Neuron (in vitro differentiated cells): ENCODE measurements at regions not wholly inside any gene's neighbourhood (a gene's known extent, or its start where the extent isn't known, plus 50 kb on each side); places are given as distances from the start of the nearest gene placed in this dataset.

ENCODE experiments used
- H2AFZ ChIP-seq: one replicate; pipeline ENCODE4 v1.6.1; 2013; ENCODE audit warnings: low read depth, mild to moderate bottlenecking, inconsistent platforms, low read length, moderate library complexity
- H3K27me3 ChIP-seq: one replicate; pipeline ENCODE4 v1.6.1; 2013; ENCODE audit warnings: low read length; ENCODE audit not compliant: insufficient read depth
- H3K36me3 ChIP-seq: one replicate; pipeline ENCODE4 v1.6.1; 2013; ENCODE audit warnings: low read length; ENCODE audit not compliant: insufficient read depth
- H3K4me1 ChIP-seq: one replicate; pipeline ENCODE4 v1.6.1; 2013; ENCODE audit warnings: low read length; ENCODE audit not compliant: insufficient read depth
- H3K4me3 ChIP-seq: 2 replicates; pipeline ENCODE4 v1.5.1; 2013; ENCODE audit warnings: mild to moderate bottlenecking, low read length, moderate library complexity
- H3K9me3 ChIP-seq: one replicate; pipeline ENCODE4 v1.6.1; 2013; ENCODE audit warnings: low read length

GRCh38 chrX:39709812-39710211 is 387.9 kb downstream of the BCOR start:
- Histone ChIP-seq H3K9me3 (no peaks in the 10 kb centered on the region), H2AFZ (no peak overlapping the region), H3K4me3 (no peak overlapping the region), H3K4me1 (no peaks in the 10 kb centered on the region), H3K36me3 (no peaks in the 10 kb centered on the region), H3K27me3 (peaks cover 3% of the 10 kb centered on the region)

DNA sequence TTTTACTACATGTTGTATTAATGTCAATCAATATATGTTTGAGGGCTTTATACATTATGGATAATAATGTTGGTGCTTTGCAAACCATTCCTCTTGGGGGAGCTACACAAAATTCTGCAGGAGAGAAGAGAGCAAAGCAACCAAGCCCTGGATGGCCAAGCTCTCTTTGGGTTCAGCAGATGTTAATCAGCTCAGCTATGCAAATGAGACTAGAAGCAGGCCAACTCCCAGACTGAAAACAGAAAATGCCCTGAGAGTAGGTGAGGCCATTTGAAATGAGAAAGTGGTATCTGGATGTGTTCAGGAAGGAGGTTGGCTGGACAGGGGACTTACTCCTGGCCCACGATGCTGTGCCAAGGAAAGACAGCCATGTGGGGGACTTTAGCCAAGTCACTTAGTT is 387.0 kb downstream of the BCOR start:
- no peak overlapping the region for H2AFZ ChIP-seq
- H3K27me3 ChIP-seq: peaks cover 6% of the 10 kb centered on the region
- H3K4me1 ChIP-seq: no peaks in the 10 kb centered on the region
- no peaks in the 10 kb centered on the region for H3K36me3 ChIP-seq
- no peak overlapping the region for H3K4me3 ChIP-seq
- H3K9me3 ChIP-seq: no peaks in the 10 kb centered on the region

GRCh38 chrX:39714471-39714870 is 383.3 kb downstream of the BCOR start:
- H2AFZ ChIP-seq: no peak overlapping the region
- peaks cover 4% of the 10 kb centered on the region for H3K27me3 ChIP-seq
- H3K36me3 ChIP-seq: no peaks in the 10 kb centered on the region
- H3K4me1 ChIP-seq: peaks cover 3% of the 10 kb centered on the region
- no peaks in the 10 kb centered on the region for H3K9me3 ChIP-seq
- no peak overlapping the region for H3K4me3 ChIP-seq

DNA sequence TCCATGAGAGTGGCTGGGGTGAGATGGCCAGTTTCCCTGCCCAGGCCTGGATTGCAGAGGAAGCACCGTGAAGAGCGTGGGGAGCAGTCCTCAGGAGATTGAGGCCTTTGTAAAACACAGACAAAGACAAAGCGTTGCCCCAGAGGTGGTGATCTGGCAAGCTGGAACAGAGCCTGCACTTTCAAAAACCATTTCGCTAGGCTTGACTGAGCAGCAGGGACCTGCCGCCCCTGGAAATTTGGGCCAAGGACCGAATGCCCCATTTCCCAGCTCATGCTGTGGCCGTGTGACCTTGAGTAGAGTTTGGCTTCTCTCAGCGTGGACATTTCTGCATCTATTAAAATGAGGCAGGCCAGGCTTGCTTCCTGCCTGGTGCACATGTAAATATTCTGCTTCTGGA is 381.4 kb downstream of the BCOR start:
- peaks cover 4% of the 10 kb centered on the region for H3K27me3 ChIP-seq
- H3K36me3 ChIP-seq: no peaks in the 10 kb centered on the region
- peaks cover 3% of the 10 kb centered on the region for H3K4me1 ChIP-seq
- H2AFZ ChIP-seq: no peak overlapping the region
- H3K4me3 ChIP-seq: no peak overlapping the region
- no peaks in the 10 kb centered on the region for H3K9me3 ChIP-seq

- Histone ChIP-seq H3K4me1 (peaks cover 3% of the 10 kb centered on the region), H3K36me3 (no peaks in the 10 kb centered on the region), H3K9me3 (no peaks in the 10 kb centered on the region), H2AFZ (no peak overlapping the region), H3K27me3 (peaks cover 4% of the 10 kb centered on the region), H3K4me3 (no peak overlapping the region)
These were observed 380.8 kb downstream of the BCOR start for GRCh38 chrX:39716802-39717540.

GRCh38 chrX:39718981-39719380 is 378.8 kb downstream of the BCOR start:
- Histone ChIP-seq H3K36me3 (no peaks in the 10 kb centered on the region), H2AFZ (no peak overlapping the region), H3K9me3 (no peaks in the 10 kb centered on the region), H3K27me3 (peaks cover 7% of the 10 kb centered on the region), H3K4me3 (no peak overlapping the region), H3K4me1 (peaks cover 3% of the 10 kb centered on the region)

DNA sequence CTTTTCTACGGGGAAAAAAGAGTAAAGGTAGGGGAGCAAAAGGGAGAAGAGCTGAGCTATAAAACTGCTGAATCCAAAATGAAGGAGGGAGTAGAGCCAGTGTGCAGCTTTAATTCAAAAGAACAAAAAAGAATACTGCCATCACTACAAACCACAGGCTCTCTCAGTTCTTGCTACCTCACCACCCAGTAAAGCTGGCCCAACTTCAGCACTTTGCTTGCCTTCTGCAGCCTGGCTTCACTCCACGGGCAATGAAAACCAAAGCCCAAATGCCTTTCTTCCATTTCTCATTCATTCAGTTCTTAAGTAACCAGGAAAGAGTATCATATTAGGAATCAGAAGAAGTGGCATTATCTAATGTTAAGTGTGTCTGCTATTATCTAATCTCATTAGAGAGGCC is 376.8 kb downstream of the BCOR start:
- Histone ChIP-seq H3K4me3 (no peak overlapping the region), H3K9me3 (no peaks in the 10 kb centered on the region), H3K36me3 (no peaks in the 10 kb centered on the region), H2AFZ (no peak overlapping the region), H3K4me1 (peaks cover 3% of the 10 kb centered on the region), H3K27me3 (peaks cover 7% of the 10 kb centered on the region)

DNA sequence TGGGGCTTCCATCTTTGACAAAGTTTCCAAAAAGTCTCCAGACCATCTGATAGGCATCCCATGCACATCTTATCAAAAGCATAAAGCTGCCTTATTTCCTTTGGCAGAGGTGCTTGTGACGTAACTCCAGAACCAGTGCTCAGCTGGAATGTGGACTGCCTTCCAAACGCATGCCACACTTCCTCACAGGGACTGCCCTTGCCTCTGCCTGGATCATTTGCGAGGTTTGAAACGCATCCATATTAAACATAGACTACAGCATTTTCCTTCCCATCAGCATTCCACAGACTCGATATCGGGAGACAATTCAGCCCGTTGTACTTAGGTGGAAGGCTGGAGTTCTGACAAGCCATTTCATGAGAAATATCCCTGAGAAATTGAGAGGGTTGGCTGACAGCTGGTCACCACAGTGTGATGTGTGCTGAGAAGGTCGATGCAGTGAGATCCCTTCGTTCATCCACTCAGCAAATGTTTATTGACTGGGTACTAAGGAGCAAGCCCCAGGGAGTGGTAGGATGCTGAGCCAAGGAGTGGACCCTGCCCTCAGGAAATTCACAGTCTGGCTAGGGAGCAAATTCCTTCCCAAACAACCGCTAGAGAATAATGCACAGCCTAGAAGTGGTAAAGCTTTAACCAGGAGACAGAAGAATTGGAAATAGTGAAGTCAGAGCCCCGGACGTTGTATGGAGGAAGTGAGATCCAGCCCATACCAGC is 376.0 kb downstream of the BCOR start:
- Histone ChIP-seq H3K4me3 (no peak overlapping the region), H2AFZ (no peak overlapping the region), H3K4me1 (peaks cover 3% of the 10 kb centered on the region), H3K36me3 (no peaks in the 10 kb centered on the region), H3K9me3 (no peaks in the 10 kb centered on the region), H3K27me3 (peaks cover 12% of the 10 kb centered on the region)

- Histone ChIP-seq H3K4me1 (no peaks in the 10 kb centered on the region), H2AFZ (no peak overlapping the region), H3K9me3 (no peaks in the 10 kb centered on the region), H3K36me3 (no peaks in the 10 kb centered on the region), H3K27me3 (peaks cover 16% of the 10 kb centered on the region), H3K4me3 (no peak overlapping the region)
These were observed 373.2 kb downstream of the BCOR start for GRCh38 chrX:39724544-39724943.

DNA sequence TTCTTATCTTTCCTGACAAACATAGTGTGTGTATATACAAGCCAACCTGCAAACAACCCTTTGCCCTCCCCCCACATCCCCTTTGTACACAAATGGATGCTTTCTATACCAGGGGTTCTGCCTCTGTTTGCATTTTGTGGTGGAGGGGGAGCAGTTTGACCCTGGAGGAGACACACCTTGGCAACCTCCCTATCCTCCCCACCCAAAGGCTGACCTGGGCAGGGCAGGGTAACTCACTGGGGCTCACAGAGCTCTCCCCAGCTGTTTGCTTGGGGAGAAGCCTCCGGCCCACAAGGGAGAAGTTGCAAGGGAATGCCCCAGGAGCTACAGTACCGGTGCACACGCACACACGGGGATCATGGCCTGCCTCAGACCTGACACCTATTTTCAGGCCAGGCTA is 372.6 kb downstream of the BCOR start:
- no peak overlapping the region for H3K4me3 ChIP-seq
- H3K4me1 ChIP-seq: no peaks in the 10 kb centered on the region
- H2AFZ ChIP-seq: no peak overlapping the region
- H3K9me3 ChIP-seq: no peaks in the 10 kb centered on the region
- H3K27me3 ChIP-seq: peaks cover 16% of the 10 kb centered on the region
- no peaks in the 10 kb centered on the region for H3K36me3 ChIP-seq

DNA sequence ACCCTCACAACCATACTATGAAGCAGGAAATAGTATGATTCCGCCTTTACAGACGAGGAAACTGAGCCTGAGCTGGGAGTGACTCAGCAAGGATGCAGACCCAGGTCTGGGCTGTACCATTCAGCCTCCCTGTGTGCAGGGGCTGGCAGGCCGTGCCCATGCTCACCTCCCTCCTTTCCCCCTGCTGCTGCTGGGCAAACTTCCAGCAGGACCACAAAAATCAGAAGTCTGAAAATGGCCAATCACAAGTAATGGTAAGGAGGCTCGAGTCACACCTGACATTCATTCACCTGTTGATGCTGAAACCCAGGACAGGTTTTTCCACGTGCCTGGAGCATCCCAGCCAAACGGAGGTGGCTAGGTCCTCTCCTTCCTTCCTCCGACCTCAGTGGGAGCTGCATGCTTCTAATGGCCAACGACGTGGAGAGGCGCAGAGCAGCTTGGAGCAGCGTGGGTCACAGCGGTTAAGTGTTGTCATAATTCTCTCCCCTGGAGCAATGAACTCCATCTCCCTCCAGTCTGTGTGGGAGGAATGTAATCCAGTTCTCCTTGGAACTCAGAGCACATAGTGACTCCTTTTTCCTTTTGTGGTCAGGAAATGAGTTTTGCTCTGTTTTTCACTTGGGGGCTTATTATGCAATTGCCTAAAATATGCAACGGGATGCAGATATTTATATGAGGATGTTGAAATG is 371.7 kb downstream of the BCOR start:
- no peaks in the 10 kb centered on the region for H3K9me3 ChIP-seq
- no peak overlapping the region for H2AFZ ChIP-seq

DNA sequence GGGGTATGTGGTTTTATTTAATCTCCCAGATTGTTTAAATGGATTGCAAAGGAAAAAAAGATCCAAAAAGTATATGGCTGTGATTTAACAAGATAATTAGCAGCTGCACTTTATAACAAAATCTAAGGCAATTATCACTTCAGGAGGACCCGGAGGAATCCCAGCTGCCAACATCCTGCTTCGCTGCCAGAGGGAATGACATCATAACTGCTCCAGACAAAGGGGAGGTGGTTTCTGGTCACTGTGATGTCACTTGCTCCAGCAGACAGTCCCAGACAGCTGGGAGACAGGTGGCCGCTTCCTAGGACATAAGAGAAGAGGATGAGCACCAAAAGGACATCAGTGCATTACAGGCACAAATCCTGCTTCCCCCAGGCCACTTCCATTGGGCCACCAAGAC is 371.0 kb downstream of the BCOR start:
- no peaks in the 10 kb centered on the region for H3K36me3 ChIP-seq
- H3K9me3 ChIP-seq: no peaks in the 10 kb centered on the region
- no peaks in the 10 kb centered on the region for H3K4me1 ChIP-seq
- H2AFZ ChIP-seq: no peak overlapping the region
- no peak overlapping the region for H3K4me3 ChIP-seq
- peaks cover 16% of the 10 kb centered on the region for H3K27me3 ChIP-seq

More for the DNA sequence above, 371.7 kb downstream of the BCOR start:
- no peak overlapping the region for H3K4me3 ChIP-seq
- no peaks in the 10 kb centered on the region for H3K4me1 ChIP-seq
- no peaks in the 10 kb centered on the region for H3K36me3 ChIP-seq
- H3K27me3 ChIP-seq: peaks cover 16% of the 10 kb centered on the region

DNA sequence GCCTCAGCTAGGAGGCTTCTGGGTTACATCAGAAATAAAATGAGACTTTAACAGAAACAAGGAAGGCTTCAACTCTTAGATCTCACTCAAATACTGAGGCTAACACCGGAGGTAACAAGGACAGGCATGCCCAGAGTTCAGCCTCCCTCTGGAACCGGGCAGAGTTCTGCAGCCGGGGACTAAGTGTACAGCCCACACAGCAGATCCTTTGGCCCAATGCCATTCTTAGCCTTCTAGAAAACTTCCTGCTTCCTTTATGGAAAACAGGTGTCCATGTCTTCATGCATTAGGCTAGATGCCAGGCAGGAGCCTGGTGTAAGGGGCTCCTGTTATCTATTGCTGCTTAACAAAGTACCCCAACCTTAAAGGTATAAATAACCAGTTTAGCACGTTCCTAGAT is 369.7 kb downstream of the BCOR start:
- Histone ChIP-seq H3K4me1 (no peaks in the 10 kb centered on the region), H3K4me3 (no peak overlapping the region), H3K27me3 (peaks cover 16% of the 10 kb centered on the region), H3K36me3 (no peaks in the 10 kb centered on the region), H3K9me3 (no peaks in the 10 kb centered on the region), H2AFZ (no peak overlapping the region)
